Stimulated activated CD4-positive, alpha-beta T cell treated with anti-CD3 and anti-CD28 coated beads, Interleukin-1b, Interleukin-23, amount 100 ng/mL, for 48 hours (primary cell): ENCODE measurements at regions not wholly inside any gene's neighbourhood (a gene's known extent, or its start where the extent isn't known, plus 50 kb on each side); places are given as distances from the start of the nearest gene placed in this dataset.
"Not testable (repeated sequence)": the region's sequence is repeated elsewhere in the genome, so short reads cannot be mapped to it uniquely, and the experiment has no call there.

Experiments used
- DNase-seq: peaks from one replicate; pipeline ENCODE4 v3.0.0-alpha.2; 2020

- no peak for DNase-seq
Measured at GRCh38 chr22:34608540-34609115, 457.3 kb upstream of the ISX start.

DNA sequence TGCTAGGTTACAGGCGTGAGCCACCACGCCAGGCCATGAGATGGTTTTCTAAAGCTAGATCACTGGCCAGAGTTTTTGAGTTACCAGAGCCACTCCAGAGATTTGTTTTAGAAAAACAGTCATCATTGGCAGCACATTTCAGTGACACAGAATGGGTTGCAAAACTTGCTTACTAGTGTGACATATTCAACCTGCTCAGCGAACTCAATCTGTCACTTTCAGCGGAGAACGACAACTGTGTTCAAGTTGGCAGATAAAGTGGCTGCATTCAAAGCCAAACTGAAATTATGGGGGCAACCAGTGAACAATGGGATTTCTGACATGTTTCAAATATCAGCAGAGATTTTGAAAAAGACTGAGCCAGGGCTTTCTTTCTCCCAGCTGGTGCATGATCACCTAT, 456.3 kb upstream of the ISX start:
- no peak for DNase-seq

DNA sequence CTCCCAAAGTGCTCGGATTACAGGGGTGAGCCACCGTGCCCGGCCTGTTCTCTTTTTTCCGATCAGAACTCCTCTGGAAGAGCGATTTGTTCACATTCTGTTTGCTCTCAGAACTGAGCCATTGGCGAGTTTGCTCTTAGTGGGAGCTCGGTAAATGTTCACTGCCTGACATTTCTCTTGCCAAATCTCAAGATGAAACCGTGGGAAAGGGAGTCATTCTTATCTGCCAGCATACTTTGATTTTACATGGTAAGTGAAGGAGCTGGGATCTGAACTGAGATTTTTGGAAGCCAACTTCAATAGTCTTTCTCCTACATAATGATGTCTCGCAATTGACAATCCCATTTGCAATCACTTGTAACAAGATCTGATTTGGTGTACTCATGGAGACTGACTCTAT, 445.8 kb upstream of the ISX start:
- DNase-seq: no peak

GRCh38 chr22:34620832-34621231, 445.1 kb upstream of the ISX start:
- DNase-seq: no peak

GRCh38 chr22:34622602-34623001, 443.4 kb upstream of the ISX start:
- no peak for DNase-seq

DNA sequence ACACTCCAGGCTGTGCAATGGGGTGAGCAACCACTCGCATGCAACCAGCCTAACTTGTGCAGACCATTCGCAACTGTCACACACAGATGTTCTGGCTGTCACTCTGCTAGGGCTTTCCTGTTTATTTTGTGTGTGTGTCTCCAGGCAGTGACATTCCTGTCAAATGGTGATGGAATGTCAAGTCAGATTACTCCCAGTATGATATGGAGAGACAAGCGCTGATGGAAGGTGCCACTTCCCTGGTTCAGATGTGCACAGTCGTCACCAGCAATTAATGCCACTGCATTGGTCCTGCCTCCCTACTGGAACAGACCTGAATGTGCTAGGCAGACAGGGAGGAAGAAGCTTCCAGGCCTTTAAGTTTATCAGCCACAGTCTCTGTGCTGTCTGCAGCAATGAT, 442.4 kb upstream of the ISX start:
- DNase-seq: no peak

DNA sequence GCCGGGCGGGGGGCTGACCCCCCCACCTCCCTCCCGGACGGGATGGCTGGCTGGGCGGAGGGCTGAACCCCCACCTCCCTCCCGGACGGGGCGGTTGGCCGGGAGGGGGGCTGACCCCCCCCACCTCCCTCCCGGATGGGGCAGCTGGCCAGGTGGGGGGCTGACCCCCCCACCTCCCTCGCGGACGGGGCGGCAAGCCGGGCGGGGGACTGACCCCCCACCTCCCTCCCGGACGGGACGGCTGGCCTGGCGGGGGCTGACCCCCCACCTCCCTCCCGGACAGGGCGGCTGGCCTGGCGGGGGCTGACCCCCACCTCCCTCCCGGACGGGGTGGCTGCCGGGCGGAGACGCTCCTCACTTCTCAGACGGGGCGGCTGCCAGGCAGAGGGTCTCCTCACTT, 440.1 kb upstream of the ISX start:
- not testable (repeated sequence) for DNase-seq

GRCh38 chr22:34638128-34638527, 427.8 kb upstream of the ISX start:
- DNase-seq: no peak

GRCh38 chr22:34639911-34640310, 426.0 kb upstream of the ISX start:
- DNase-seq: no peak

DNA sequence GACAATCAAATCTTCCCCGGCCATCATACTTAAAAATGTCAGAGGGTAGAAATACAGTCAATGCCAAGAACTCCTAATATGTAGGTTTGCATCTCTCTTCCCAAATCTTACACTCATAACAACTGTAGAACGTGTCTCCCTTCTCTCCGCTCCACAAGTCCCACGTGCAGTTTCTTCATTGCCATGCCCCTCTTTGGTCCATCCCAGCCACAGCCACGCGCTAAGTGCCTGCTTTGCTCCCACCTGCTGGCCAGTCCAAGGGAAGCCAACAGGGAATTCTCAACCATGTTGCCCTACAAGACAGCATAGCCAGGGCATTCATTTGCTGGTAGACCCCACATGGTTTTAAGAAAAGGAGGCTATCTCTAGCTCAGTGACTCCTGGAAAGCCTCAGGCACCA, 420.6 kb upstream of the ISX start:
- no peak for DNase-seq

GRCh38 chr22:34669001-34669400, 397.0 kb upstream of the ISX start:
- DNase-seq: no peak

GRCh38 chr22:34683031-34683430, 382.9 kb upstream of the ISX start:
- DNase-seq: not testable (repeated sequence)

DNA sequence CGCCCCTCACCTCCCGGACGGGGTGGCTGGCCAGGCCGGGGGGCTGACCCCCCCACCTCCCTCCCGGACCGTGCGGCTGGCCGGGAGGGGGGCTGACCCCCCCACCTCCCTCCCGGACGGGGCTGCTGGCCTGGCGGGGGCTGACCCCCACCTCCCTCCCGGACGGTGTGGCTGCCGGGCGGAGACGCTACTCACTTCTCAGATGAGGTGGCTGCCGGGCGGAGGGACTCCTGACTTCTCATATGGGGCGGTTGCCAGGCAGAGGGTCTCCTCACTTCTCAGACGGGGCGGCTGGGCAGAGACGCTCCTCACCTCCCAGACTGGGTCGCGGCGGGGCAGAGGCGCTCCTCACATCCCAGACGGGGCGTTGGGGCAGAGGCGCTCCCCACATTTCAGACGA, 381.7 kb upstream of the ISX start:
- not testable (repeated sequence) for DNase-seq

DNA sequence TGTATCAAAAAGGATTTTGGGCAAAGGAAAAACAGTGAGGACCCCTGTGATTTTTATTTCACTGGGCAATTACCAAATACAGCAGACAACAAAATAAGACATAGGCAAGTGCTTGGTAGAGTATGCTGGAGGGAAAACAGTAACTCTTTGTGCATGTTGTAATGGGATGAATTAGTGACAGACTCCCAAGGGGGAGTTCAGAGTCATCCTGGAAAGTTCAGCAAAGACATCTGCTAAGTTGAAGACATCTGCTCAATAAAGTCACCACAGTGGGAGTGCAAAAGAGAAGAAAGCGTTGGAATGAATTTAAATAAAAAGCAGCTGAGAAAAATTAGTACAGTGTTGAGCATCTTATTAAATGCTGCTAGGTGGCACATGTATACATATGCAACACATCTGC, 378.8 kb upstream of the ISX start:
- DNase-seq: no peak

DNA sequence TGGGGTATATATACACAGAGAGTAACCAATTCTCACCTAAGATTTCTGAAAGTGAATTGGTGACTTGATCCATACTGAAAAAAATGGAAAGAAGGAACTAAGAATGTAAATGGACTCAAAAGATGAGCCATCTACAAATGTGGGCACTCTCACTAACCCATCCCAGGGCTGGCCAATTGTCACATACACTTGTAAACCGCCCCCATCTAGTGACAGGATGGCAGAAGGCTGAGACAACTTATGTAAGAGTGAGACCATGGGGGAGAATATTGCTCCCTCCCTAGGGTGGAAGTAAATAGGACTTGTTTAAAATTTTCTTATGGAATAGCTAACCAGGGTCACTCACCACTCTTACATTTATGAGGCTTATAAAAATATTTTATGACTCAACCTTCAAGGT, 377.1 kb upstream of the ISX start:
- no peak for DNase-seq

- DNase-seq: no peak
Measured at GRCh38 chr22:34696557-34696956, 369.4 kb upstream of the ISX start.

DNA sequence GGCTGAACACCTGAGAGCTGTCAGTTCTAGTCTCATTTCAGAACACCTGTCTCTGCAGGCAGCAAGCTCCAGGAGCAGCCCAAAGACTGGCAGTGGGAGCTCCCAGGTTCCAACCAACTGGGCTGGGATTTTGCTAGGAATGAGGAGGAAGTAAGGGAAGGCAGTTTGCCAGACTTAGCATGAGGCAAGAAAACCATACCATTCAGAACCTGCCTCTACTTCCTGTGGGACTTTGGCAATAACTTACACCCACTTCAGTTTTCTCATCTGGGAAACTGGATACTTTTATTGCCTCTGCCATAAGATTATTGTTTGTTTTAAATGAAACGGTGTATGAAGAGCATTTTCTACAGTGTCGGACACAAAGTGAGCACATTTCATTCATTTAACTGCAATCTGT, 363.7 kb upstream of the ISX start:
- no peak for DNase-seq

GRCh38 chr22:34709641-34710040, 356.3 kb upstream of the ISX start:
- DNase-seq: no peak

- no peak for DNase-seq
Measured at GRCh38 chr22:34722901-34723300, 343.1 kb upstream of the ISX start.

- DNase-seq: no peak
Measured at GRCh38 chr22:34736081-34736480, 329.9 kb upstream of the ISX start.

- DNase-seq: no peak
Measured at GRCh38 chr22:34738661-34739400, 327.1 kb upstream of the ISX start.

DNA sequence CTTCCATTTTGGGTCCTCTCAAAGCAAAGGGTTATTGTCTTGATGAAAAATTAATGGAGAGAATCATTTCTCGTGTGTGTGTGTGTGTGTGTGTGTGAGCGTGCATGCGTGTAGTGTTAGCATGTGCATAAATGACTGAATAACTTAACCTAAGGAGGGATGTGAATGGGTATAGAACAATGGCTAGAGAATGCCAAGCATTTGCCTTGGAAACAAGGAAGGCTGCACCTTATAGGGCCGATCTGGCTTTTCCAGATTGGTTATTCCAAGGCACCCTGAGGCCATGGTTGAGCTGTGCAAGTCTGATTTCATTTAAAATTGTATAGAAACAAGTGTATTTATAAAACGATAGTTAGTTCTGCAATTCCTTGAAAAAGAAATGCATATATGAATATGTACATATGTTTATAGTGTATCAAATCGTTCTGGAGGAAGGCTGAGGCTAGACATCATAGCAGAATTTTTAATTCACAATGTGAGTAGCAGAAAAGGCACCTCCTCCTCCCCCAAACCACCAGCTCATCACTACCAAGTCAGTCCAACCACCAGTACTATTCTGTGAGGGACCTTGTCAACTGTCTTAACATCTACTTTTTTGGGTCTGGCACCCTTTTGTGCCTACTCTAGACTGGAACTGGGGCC, 322.7 kb upstream of the ISX start:
- DNase-seq: no peak

- no peak for DNase-seq
Measured at GRCh38 chr22:34760276-34761008, 305.5 kb upstream of the ISX start.

- DNase-seq: no peak
Measured at GRCh38 chr22:34761111-34761510, 304.8 kb upstream of the ISX start.
